ENCODE measurements at regions not wholly inside any gene's neighbourhood (a gene's known extent, or its start where the extent isn't known, plus 50 kb on each side); places are given as distances from the start of the nearest gene placed in this dataset.

GRCh38 chr6:163779727-163780284, 365.3 kb downstream of the QKI start:
- DNase-seq (ENCODE audit: low spot score), result no peak

GRCh38 chr6:163777716-163778115, 363.2 kb downstream of the QKI start:
- DNase-seq (ENCODE audit: low spot score), result no peak

- DNase-seq (ENCODE audit: low spot score), result peak; percentile 50
Observed at GRCh38 chr6:163776906-163777686, 362.6 kb downstream of the QKI start.

- no peak for DNase-seq (ENCODE audit: low spot score)
Observed at GRCh38 chr6:163776196-163776905, 361.8 kb downstream of the QKI start.

GRCh38 chr6:163775313-163775712, 360.8 kb downstream of the QKI start:
- no peak for DNase-seq (ENCODE audit: low spot score)

GRCh38 chr6:163774485-163774884, 360.0 kb downstream of the QKI start:
- DNase-seq (ENCODE audit: low spot score), result no peak

- no peak for DNase-seq (ENCODE audit: low spot score)
Observed at GRCh38 chr6:163773646-163774045, 359.1 kb downstream of the QKI start.

- no peak for DNase-seq (ENCODE audit: low spot score)
Observed at GRCh38 chr6:163772701-163773100, 358.2 kb downstream of the QKI start.

- no peak for DNase-seq (ENCODE audit: low spot score)
Observed at GRCh38 chr6:163771180-163771579, 356.7 kb downstream of the QKI start.

- no peak for DNase-seq (ENCODE audit: low spot score)
Observed at GRCh38 chr6:163768905-163769304, 354.4 kb downstream of the QKI start.

GRCh38 chr6:163766936-163767335, 352.4 kb downstream of the QKI start:
- no peak for DNase-seq (ENCODE audit: low spot score)

GRCh38 chr6:163765335-163765734, 350.8 kb downstream of the QKI start:
- DNase-seq (ENCODE audit: low spot score), result no peak

- DNase-seq (ENCODE audit: low spot score), result peak; percentile 71
Observed at GRCh38 chr6:163764565-163764964, 350.0 kb downstream of the QKI start.

GRCh38 chr6:163761481-163761880, 347.0 kb downstream of the QKI start:
- no peak for DNase-seq (ENCODE audit: low spot score)

GRCh38 chr6:163760860-163761259, 346.3 kb downstream of the QKI start:
- DNase-seq (ENCODE audit: low spot score), result no peak

- no peak for DNase-seq (ENCODE audit: low spot score)
Observed at GRCh38 chr6:163759542-163759941, 345.0 kb downstream of the QKI start.

GRCh38 chr6:163757520-163757919, 343.0 kb downstream of the QKI start:
- DNase-seq (ENCODE audit: low spot score), result no peak

GRCh38 chr6:163756079-163756478, 341.6 kb downstream of the QKI start:
- DNase-seq (ENCODE audit: low spot score), result peak; percentile 22

GRCh38 chr6:163754866-163755265, 340.3 kb downstream of the QKI start:
- no peak for DNase-seq (ENCODE audit: low spot score)

GRCh38 chr6:163753430-163753829, 338.9 kb downstream of the QKI start:
- no peak for DNase-seq (ENCODE audit: low spot score)

GRCh38 chr6:163752446-163752845, 337.9 kb downstream of the QKI start:
- DNase-seq (ENCODE audit: low spot score), result no peak

- peak; percentile 22 for DNase-seq (ENCODE audit: low spot score)
Observed at GRCh38 chr6:163751032-163751525, 336.6 kb downstream of the QKI start.

All from umbilical cord (tissue), 1 donor.